Anterior cingulate cortex (tissue), 58 donors: ENCODE measurements at regions not wholly inside any gene's neighbourhood (a gene's known extent, or its start where the extent isn't known, plus 50 kb on each side); places are given as distances from the start of the nearest gene placed in this dataset.

Experiments used
- DNase-seq, 58 donors: peaks; one replicate each; lab custom pipeline; 2025; lab: John Stamatoyannopoulos, UW

DNA sequence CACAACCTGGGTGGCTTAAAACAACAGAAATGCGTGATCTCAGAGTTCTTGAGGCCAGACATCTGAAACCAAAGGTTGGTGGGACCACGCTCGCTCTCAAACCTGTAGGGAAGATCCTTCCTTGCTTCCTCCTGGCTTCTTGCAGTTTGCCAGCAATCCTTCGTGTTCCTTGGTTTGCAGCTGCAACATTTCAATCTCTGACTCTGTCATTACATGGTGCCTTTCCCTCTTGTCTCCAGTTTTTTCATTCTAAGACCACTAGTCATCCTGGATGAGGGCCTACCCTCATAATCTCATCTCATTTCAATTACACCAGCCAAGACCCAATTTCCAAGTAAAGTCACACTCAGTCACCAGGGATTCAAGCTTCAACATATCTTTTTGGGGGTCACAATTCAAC is 388.0 kb downstream of the GPM6A start:
- DNase-seq = no peak

DNA sequence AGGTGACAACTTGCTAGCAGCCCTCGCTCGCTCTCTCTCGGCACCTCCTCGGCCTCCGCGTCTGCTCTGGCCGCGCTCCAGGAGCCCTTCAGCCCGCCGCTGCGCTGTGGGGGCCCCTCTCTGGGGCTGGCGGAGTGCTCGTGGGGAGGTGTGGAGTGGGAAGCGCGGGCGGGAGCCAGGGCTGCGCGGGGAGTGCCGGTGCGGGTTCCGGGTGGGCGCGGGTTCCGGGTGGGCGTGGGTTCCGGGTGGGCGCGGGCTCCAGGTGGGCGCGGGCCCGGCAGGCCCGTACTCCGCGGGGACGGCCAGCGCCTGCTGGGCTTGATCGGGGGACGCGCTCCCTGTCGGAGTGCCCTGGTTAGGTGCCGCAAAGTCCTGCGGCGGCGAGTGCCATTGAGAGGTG is 384.3 kb downstream of the GPM6A start:
- DNase-seq = no peak

DNA sequence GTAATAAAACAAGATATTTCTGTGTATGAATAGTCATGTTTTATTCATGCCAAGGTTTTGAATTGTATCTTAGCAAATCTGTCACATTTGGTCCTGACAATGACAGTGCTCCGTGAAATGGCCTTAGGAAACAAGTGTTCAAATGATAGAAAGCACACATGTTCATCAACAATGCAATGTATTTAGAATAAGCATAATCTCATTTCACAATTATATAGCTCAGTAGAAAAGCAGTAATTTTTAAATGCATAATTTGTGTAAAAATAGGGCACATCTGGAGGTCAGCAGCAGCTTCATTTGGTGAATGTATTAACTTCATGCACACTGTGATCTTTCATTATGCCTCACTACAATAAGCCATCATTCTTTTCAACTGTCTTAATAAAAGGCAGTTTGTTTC is 380.4 kb downstream of the GPM6A start:
- DNase-seq = no peak

GRCh38 chr4:175435381-175435783 is 376.7 kb downstream of the GPM6A start:
- no peak for DNase-seq

DNA sequence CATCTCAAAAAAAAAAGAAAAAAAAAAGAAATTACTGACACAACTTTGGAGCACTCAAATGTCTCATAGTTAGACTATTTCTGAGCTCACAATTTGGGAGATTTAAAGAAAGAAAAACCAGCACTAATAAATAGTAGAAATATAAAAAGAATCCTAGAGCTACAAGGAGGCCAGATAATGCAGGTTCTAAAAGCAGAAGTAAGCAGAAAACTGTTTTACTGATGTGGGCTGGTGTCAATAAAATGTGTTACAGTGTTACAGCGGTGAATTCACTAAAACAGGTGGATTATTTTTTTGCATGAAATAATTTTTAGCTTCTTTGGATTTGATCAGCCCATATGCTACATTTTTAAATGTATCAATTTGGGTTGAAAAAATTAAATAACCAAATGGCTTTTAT is 375.9 kb downstream of the GPM6A start:
- no peak for DNase-seq

- no peak for DNase-seq
Observed at GRCh38 chr4:175440786-175441185, 371.3 kb downstream of the GPM6A start.

DNA sequence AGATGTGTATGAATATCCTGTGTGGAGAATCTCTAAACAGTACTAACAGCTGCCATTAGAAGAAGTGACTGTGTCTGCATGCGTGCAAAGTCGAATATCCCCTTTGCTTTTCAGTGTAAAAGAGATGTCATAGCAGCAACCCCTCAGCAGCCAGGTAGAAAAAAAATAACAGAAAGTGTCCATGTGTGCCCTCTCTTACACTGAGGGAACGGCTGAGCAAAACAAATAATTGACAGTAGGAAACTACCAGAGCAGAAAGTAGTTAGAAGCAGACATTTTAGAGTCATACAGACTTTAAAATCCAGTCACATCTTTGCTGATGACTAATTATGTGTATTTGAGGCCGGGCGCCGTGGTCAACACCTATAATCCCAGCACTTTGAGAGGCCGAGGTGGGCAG is 370.8 kb downstream of the GPM6A start:
- no peak for DNase-seq

DNA sequence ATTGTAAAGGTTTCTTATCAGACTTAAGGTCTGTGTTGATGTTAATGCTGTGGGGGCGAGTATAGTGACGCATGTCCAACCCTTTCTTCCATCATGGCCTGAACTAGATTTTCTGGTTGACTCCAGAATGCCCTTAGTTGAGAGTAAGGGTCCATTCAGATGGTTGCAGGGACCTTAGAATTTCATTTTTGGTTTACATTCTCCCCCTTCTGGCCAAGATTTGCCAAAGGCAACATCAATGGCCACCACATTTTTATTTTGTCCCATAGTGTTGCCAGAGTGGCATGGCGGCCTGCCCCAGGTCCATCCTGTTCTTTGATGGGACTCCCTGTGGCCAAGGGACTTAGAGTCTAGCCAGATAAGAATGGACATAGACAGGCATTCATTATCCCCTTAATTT is 368.5 kb downstream of the GPM6A start:
- DNase-seq = no peak

GRCh38 chr4:175444512-175444911 is 367.6 kb downstream of the GPM6A start:
- DNase-seq = no peak

DNA sequence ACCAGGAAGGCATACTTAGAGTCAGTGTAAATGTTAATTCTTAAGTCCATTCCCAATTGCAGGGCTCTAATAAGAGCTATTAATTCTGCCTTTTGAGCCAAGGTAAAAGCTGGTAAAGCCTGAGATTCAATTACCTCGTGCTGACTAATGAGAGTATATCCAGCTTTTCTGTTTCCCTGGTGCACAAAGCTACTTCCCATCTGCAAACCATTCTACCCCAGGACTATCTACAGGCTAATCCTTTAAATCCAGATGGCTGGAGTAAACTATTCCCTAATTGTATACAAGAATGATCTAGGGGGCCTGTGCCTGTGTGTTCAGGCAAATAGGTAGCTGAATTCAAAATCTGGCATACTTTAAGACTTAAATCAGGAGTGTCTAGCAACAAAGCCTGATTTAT is 365.0 kb downstream of the GPM6A start:
- no peak for DNase-seq

- no peak for DNase-seq
Observed at GRCh38 chr4:175450446-175450845, 361.6 kb downstream of the GPM6A start.

DNA sequence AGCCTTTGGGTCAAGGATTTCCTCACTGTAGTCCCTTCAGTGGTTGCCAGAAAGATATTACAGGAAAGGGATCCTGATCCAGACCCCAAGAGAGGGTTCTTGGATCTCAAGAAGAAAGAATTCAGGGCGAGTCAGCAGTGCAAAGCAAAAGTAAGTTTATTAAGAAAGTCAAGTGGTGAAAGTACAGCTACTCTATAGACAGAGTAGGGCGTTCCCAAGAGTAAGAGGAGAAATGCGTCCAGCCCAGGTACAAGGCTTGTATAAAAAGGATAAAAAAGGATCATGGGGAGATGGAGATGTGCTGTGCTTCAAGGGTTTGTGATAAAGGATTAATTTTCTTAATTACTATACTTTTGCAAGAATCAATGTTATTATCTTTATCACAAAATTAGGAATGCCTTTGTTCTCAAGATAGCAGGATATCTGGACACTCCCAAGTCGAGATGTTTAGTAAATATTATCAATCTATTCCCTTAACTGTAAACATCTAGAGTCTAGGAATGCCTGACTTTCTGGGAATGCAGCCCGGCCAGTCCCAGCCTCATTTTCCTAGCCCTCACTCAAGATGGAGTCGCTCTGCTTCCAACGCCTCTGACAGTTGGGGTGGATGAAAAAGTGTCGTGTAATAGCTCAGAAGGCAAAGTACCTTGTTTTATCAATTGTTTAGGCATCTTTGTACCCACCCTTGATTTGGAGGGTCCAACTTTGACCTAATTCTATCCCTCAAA is 360.7 kb downstream of the GPM6A start:
- DNase-seq = no peak

- no peak for DNase-seq
Observed at GRCh38 chr4:175453456-175453855, 358.6 kb downstream of the GPM6A start.

DNA sequence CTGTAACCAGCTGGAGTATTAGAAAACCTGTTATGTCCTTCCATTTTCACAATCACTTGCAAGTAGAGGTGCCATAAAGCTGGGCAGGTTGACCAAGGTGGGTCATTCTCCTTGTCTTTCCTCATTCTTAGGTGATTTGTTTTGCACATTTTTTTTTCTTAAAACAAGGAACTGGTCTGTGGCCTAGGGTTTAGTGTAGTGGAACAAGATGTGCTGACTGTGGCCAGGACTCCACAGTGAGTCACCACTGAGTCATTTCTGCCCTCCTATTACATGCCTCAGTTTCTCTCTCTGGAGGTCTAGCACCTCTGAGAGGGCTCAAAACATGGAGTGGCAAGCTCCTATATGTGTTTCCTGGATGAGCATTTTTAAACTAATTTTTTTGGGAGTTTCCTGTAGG is 355.9 kb downstream of the GPM6A start:
- no peak for DNase-seq

GRCh38 chr4:175457956-175458355 is 354.1 kb downstream of the GPM6A start:
- DNase-seq = no peak

- no peak for DNase-seq
Observed at GRCh38 chr4:175459571-175459970, 352.5 kb downstream of the GPM6A start.

DNA sequence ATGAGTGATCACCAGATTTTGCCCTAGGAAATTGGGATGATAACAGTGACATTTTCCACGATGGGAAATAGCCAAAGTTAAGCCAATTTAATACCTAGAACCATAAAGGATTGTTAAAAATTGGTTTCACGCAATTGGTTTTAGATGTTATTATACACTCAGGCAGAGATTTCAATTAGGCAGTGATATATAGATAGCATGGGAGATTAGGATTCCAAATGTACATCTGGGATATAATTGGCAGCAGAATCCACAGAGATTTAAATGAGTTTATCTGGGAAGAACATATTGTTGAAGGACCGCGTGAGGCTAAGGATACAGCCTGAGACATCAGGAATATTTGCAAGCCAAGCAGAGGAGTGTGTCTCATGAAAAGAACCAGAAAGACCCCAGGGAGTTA is 351.6 kb downstream of the GPM6A start:
- DNase-seq = no peak

DNA sequence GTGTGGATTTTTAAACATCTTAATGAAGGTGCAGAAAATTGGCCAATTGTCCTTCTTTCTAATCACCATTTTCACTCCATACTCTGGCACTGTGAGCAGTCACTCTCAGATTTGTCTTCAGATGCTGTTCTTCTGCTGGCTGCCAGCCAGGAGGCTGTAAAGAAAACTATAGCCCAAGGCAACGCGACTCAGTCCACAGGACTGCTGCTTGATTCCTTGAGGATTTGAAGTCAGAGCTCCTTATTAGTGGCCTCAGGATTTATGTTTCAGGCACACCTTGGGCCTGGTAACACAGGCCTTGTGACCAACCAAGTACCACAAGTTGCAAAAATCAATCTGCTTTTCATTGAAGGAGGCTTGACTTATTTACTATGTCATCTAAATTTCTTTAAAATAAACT is 342.6 kb downstream of the GPM6A start:
- DNase-seq = no peak

DNA sequence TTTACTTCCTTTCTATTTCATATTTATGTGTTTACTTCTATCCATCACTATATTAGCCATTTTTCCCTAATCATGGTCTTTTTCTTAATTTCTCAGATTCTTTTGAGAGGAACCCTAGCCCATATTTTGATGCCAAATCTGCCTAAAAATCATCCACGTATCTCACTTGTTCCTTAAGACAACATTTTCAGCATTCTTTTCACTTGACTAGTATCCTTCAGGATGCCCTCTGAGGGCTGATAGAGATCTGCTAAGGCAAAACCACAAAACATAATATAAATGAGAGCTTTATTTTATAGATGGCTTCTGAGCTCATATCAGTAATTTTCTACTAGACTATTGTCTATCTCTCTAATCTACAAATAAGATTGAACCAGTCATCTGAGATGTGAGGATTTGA is 341.9 kb downstream of the GPM6A start:
- DNase-seq = no peak

DNA sequence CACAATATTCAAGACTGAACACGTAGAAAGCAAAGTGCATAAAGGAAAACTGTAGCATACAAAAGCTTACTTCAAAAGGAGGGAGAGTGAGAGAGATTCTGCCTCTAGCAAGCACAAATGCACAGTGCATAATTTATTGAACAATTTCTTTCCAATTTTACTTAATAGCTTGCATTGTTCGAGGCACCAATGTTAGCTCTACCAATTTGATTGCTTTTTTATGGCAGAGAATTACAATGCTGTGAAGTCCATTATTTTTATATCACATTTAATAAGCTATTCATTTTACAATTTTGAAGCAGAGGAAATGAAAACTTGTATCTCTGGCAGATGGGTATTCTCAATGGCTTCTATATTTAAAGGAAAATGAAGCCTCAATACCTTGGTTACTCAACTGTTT is 331.7 kb downstream of the GPM6A start:
- DNase-seq = no peak

- DNase-seq = no peak
Observed at GRCh38 chr4:175499735-175500352, 312.2 kb downstream of the GPM6A start.

GRCh38 chr4:175504318-175504717 is 307.7 kb downstream of the GPM6A start:
- DNase-seq = no peak

GRCh38 chr4:175509320-175509719 is 302.7 kb downstream of the GPM6A start:
- no peak for DNase-seq
